GM20000 (cell line): ENCODE measurements at regions not wholly inside any gene's neighbourhood (a gene's known extent, or its start where the extent isn't known, plus 50 kb on each side); places are given as distances from the start of the nearest gene placed in this dataset.

ENCODE experiments used
- DNase-seq: peaks from one replicate; pipeline ENCODE4 v3.0.0; 2012; ENCODE audit warnings: low spot score
- CTCF ChIP-seq: IDR thresholded peaks from 2 replicates; pipeline ENCODE4 v1.5.1; 2012; ENCODE audit warnings: mild to moderate bottlenecking, control low read depth; ENCODE audit errors: extremely low read depth, missing control alignments

- DNase-seq, result peak; percentile 10
- TF ChIP-seq CTCF, result no peak
These were observed 552.4 kb upstream of the MEF2C start for GRCh38 chr5:89435347-89435746.

- TF ChIP-seq CTCF, result no peak
- DNase-seq, result no peak
These were observed 545.6 kb upstream of the MEF2C start for GRCh38 chr5:89428624-89429023.

GRCh38 chr5:89425062-89425461 is 542.1 kb upstream of the MEF2C start:
- no peak for TF ChIP-seq CTCF
- no peak for DNase-seq

GRCh38 chr5:89421035-89421434 is 538.1 kb upstream of the MEF2C start:
- peak; percentile 14 for DNase-seq

GRCh38 chr5:89418407-89419085 is 535.6 kb upstream of the MEF2C start:
- no peak for DNase-seq
- no peak for TF ChIP-seq CTCF

More at GRCh38 chr5:89421035-89421434, 538.1 kb upstream of the MEF2C start:
- no peak for TF ChIP-seq CTCF

GRCh38 chr5:89417990-89418389 is 535.0 kb upstream of the MEF2C start:
- no peak for DNase-seq
- TF ChIP-seq CTCF, result no peak

GRCh38 chr5:89417515-89417914 is 534.5 kb upstream of the MEF2C start:
- no peak for DNase-seq
- no peak for TF ChIP-seq CTCF
